ENCODE measurements at regions not wholly inside any gene's neighbourhood (a gene's known extent, or its start where the extent isn't known, plus 50 kb on each side); places are given as distances from the start of the nearest gene placed in this dataset.

DNA sequence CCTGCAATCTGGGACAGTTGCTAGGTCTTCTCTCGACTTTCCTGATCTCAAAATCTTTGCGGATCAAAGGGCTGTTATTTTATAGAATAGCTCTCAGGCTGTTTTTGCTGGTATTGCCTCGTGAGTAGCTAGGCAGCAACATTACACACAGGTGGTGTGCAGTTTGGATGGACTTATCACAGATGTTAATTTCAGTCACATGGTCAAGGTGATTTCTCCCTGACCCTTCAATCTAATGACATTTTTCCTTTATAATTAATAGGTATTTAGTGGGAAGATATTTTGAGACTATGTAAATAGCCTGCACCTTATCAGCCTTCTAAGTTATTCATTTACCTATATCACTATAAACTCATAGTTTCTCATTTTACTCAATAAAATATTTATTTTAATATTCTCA, 309.6 kb upstream of the PRKCQ start:
- TF ChIP-seq, protein P1, sequence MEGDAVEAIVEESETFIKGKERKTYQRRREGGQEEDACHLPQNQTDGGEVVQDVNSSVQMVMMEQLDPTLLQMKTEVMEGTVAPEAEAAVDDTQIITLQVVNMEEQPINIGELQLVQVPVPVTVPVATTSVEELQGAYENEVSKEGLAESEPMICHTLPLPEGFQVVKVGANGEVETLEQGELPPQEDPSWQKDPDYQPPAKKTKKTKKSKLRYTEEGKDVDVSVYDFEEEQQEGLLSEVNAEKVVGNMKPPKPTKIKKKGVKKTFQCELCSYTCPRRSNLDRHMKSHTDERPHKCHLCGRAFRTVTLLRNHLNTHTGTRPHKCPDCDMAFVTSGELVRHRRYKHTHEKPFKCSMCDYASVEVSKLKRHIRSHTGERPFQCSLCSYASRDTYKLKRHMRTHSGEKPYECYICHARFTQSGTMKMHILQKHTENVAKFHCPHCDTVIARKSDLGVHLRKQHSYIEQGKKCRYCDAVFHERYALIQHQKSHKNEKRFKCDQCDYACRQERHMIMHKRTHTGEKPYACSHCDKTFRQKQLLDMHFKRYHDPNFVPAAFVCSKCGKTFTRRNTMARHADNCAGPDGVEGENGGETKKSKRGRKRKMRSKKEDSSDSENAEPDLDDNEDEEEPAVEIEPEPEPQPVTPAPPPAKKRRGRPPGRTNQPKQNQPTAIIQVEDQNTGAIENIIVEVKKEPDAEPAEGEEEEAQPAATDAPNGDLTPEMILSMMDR (IDR thresholded peaks at IDR 0.05; ENCODE audit: control insufficient read depth, insufficient read depth, low read depth, low read length, missing control alignments), result no peak

DNA sequence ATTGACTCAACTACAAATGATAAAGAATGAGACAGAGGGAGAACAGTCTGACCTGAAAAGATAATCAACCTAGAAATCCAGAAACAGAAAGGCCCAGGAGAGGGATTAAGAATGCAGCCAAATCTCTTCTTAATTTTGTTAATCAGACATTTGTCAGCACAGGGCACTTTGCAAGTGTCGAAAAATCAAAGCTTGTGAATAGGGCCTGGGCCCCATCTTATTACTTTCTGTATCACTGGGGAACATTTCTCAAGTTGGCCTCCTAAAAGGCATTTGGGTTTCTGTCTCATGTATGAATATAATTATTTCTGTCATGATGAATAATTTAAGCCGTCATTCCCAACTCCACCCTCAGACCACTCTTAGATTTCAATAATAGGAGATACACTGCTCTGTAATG, 308.4 kb upstream of the PRKCQ start:
- DNase-seq (ENCODE audit: low read depth), result no peak
- H3K4me3 ChIP-seq (ENCODE audit: control insufficient read depth, low read depth, low read length), result no peak overlapping the region
- TF ChIP-seq, protein P1 (IDR thresholded peaks at IDR 0.05; ENCODE audit: control insufficient read depth, insufficient read depth, low read depth, low read length, missing control alignments), result no peak

More for the DNA sequence above, 309.6 kb upstream of the PRKCQ start:
- H3K4me3 ChIP-seq (ENCODE audit: control insufficient read depth, low read depth, low read length), result no peak overlapping the region
- DNase-seq (ENCODE audit: low read depth), result no peak

DNA sequence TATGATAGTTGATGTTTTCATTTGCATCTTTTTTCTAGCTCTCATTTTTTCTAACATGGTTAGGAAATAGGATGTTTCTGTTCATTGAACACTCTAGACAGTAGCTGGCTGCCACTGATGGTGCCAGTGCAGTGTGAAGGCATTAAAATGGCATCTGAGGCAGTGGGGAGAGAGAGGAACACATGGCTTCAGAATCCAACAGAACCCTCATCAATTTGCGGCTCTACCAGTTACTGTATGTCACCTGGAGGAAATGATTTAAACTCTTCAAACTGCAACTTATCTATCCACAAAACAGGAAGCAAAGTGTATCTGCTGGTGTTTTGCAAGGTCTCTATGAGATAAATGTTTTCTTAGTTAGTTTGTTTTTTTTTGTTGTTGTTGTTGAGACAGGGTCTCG, 305.2 kb upstream of the PRKCQ start:
- no peak overlapping the region for H3K4me3 ChIP-seq (ENCODE audit: control insufficient read depth, low read depth, low read length)
- no peak for DNase-seq (ENCODE audit: low read depth)
- TF ChIP-seq, protein P1 (IDR thresholded peaks at IDR 0.05; ENCODE audit: control insufficient read depth, insufficient read depth, low read depth, low read length, missing control alignments), result no peak

DNA sequence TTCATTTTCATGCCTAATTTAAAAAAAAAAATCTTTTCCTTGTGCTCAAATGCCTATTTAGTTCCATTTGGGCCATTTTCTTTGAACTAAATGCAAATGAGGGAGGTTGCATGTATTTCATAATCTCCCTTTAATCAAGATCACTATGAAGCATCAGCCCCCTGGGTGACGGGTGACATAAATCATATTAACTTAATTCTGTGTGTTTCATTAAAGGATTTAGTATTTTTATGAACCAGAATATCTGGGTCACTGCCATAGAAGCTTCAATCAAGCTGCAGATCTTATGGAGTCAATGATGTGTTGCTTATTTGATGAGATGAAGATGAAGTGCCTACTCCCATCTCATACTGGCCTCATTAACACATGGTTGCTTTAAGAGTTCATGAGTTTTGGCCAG, 301.9 kb upstream of the PRKCQ start:
- TF ChIP-seq, protein P1 (IDR thresholded peaks at IDR 0.05; ENCODE audit: control insufficient read depth, insufficient read depth, low read depth, low read length, missing control alignments), result no peak
- DNase-seq (ENCODE audit: low read depth), result no peak
- H3K4me3 ChIP-seq (ENCODE audit: control insufficient read depth, low read depth, low read length), result no peak overlapping the region

DNA sequence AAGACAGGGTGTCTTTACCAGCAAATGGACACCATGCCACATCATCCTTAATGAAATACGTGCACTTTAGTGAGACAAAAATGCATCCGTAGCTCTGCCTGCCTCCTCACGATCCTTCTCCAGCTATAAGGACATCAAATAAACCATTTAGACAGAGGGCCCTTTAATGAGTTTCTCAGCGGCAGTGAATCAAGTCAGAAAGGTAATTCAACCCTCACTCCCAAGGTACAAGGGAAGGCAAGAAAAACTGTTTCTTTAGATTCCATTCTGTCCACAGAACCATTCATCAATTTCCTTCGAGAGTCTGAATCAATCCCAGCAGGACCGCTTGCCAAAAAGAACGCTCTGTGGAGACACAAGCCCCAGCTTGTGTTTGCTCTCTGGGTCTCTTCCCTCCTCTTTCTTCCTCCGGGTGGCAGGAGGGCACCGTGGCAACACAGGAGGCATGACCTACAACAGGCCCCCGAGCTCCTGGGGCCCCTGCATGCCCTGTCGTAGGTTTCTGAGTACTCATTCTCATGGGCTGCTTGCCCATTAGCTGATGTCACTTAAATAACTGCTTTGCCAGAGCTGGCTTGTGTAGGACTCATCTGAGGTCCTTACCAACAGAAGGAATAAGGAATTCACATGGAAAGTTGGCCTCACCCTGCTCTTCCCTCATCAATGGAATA, 297.8 kb upstream of the PRKCQ start:
- TF ChIP-seq, protein P1 (IDR thresholded peaks at IDR 0.05; ENCODE audit: control insufficient read depth, insufficient read depth, low read depth, low read length, missing control alignments), result no peak
- DNase-seq (ENCODE audit: low read depth), result no peak
- H3K4me3 ChIP-seq (ENCODE audit: control insufficient read depth, low read depth, low read length), result no peak overlapping the region

DNA sequence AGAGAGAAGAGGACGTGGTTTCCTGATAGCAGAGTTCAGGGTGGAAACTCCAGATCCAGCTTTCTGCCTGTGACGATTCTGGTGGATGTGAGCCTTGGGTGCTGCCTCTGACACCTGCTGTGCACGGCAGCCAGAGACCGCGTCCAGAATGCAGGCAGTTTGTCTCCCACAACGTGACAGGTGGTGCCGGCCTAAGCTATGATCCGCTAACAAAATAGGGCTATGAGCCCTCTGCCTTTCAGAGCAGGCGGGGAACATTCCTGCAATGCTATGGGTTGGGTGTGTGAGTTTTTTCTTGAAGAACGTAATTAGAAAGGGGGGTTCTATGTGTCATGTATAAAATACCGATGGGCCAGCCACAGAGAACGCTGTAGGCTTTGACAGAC, 297.3 kb upstream of the PRKCQ start:
- TF ChIP-seq, protein P1 (IDR thresholded peaks at IDR 0.05; ENCODE audit: control insufficient read depth, insufficient read depth, low read depth, low read length, missing control alignments), result no peak
- DNase-seq (ENCODE audit: low read depth), result no peak
- no peak overlapping the region for H3K4me3 ChIP-seq (ENCODE audit: control insufficient read depth, low read depth, low read length)

Measured in AG09309 (cell line).